Hepatocyte (in vitro differentiated cells): ENCODE measurements at regions not wholly inside any gene's neighbourhood (a gene's known extent, or its start where the extent isn't known, plus 50 kb on each side); places are given as distances from the start of the nearest gene placed in this dataset.

Experiments
- EZH2 ChIP-seq: fragments of 200-600 bp; sonication (generic); IDR thresholded peaks from 2 replicates; pipeline ENCODE4 v1.6.1; 2016; ENCODE audit warnings: antibody characterized with exemption, mild to moderate bottlenecking, borderline replicate concordance
- EZH2phosphoT487 ChIP-seq: fragments of 200-600 bp; sonication (generic); IDR thresholded peaks from one replicate; pipeline ENCODE4 v1.6.1; 2018; ENCODE audit warnings: antibody characterized with exemption, mild to moderate bottlenecking, low read depth, moderate library complexity; ENCODE audit not compliant: unreplicated experiment, severe bottlenecking
- TF ChIP-seq, protein P1 (sequence below): fragments of 200-600 bp; sonication (generic); IDR thresholded peaks from 2 replicates; pipeline ENCODE4 v1.5.1; 2016; ENCODE audit warnings: antibody characterized with exemption, mild to moderate bottlenecking; ENCODE audit not compliant: poor library complexity

DNA sequence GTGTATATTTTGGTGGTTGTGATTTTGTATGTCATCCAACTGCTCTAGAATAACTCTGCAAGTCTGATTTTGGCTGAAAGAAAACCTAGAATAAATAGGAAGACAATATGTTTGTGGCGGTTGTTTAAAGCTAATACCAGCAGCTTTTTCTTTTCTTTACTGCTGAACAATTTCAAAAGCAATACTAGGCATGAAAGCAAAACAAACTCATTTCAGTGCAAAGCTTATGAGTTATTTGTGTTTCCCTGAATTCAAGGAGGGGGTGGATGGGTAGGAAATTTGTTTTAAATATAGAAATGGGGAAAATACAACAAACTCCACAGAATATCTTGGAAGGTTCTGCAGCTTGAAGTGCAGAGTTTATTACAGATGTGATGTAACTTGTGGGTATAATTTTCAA, 1041.9 kb upstream of the NR2F2 start:
- TF ChIP-seq, protein P1, sequence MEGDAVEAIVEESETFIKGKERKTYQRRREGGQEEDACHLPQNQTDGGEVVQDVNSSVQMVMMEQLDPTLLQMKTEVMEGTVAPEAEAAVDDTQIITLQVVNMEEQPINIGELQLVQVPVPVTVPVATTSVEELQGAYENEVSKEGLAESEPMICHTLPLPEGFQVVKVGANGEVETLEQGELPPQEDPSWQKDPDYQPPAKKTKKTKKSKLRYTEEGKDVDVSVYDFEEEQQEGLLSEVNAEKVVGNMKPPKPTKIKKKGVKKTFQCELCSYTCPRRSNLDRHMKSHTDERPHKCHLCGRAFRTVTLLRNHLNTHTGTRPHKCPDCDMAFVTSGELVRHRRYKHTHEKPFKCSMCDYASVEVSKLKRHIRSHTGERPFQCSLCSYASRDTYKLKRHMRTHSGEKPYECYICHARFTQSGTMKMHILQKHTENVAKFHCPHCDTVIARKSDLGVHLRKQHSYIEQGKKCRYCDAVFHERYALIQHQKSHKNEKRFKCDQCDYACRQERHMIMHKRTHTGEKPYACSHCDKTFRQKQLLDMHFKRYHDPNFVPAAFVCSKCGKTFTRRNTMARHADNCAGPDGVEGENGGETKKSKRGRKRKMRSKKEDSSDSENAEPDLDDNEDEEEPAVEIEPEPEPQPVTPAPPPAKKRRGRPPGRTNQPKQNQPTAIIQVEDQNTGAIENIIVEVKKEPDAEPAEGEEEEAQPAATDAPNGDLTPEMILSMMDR, result no peak
- TF ChIP-seq EZH2, result no peak
- TF ChIP-seq EZH2phosphoT487, result no peak
